ENCODE measurements at regions not wholly inside any gene's neighbourhood (a gene's known extent, or its start where the extent isn't known, plus 50 kb on each side); places are given as distances from the start of the nearest gene placed in this dataset.
"Not testable (repeated sequence)": the region's sequence is repeated elsewhere in the genome, so short reads cannot be mapped to it uniquely, and the experiment has no call there.

- DNase-seq, result no peak
These were observed 441.1 kb upstream of the PCDH10 start for GRCh38 chr4:132707955-132708354.

GRCh38 chr4:132709056-132709455 is 440.0 kb upstream of the PCDH10 start:
- DNase-seq, result no peak

GRCh38 chr4:132710971-132711370 is 438.1 kb upstream of the PCDH10 start:
- no peak for DNase-seq

GRCh38 chr4:132737344-132737743 is 411.8 kb upstream of the PCDH10 start:
- no peak for DNase-seq

GRCh38 chr4:132759199-132759780 is 389.8 kb upstream of the PCDH10 start:
- DNase-seq, result no peak

GRCh38 chr4:132763465-132763864 is 385.6 kb upstream of the PCDH10 start:
- no peak for DNase-seq

GRCh38 chr4:132767901-132768300 is 381.2 kb upstream of the PCDH10 start:
- no peak for DNase-seq

GRCh38 chr4:132770776-132771175 is 378.3 kb upstream of the PCDH10 start:
- no peak for DNase-seq

GRCh38 chr4:132792310-132792709 is 356.8 kb upstream of the PCDH10 start:
- DNase-seq, result no peak

GRCh38 chr4:132797856-132798255 is 351.2 kb upstream of the PCDH10 start:
- DNase-seq, result no peak

GRCh38 chr4:132809298-132810032 is 339.6 kb upstream of the PCDH10 start:
- DNase-seq, result no peak

- DNase-seq, result not testable (repeated sequence)
These were observed 336.0 kb upstream of the PCDH10 start for GRCh38 chr4:132813061-132813460.

- DNase-seq, result no peak
These were observed 331.0 kb upstream of the PCDH10 start for GRCh38 chr4:132818091-132818490.

GRCh38 chr4:132823419-132823818 is 325.7 kb upstream of the PCDH10 start:
- DNase-seq, result no peak

- DNase-seq, result no peak
These were observed 324.3 kb upstream of the PCDH10 start for GRCh38 chr4:132824761-132825160.

GRCh38 chr4:132827522-132827921 is 321.6 kb upstream of the PCDH10 start:
- DNase-seq, result no peak

GRCh38 chr4:132838244-132838643 is 310.9 kb upstream of the PCDH10 start:
- DNase-seq, result no peak

- DNase-seq, result no peak
These were observed 310.0 kb upstream of the PCDH10 start for GRCh38 chr4:132839070-132839469.

GRCh38 chr4:132859929-132860328 is 289.2 kb upstream of the PCDH10 start:
- no peak for DNase-seq

GRCh38 chr4:132860976-132861375 is 288.1 kb upstream of the PCDH10 start:
- DNase-seq, result no peak

- no peak for DNase-seq
These were observed 285.5 kb upstream of the PCDH10 start for GRCh38 chr4:132863619-132864018.

- no peak for DNase-seq
These were observed 283.6 kb upstream of the PCDH10 start for GRCh38 chr4:132865458-132865857.

- DNase-seq, result no peak
These were observed 283.2 kb upstream of the PCDH10 start for GRCh38 chr4:132865922-132866321.

GRCh38 chr4:132866616-132867015 is 282.5 kb upstream of the PCDH10 start:
- no peak for DNase-seq

- no peak for DNase-seq
These were observed 255.3 kb upstream of the PCDH10 start for GRCh38 chr4:132893787-132894186.
